Calu3 (cell line): ENCODE measurements at regions not wholly inside any gene's neighbourhood (a gene's known extent, or its start where the extent isn't known, plus 50 kb on each side); places are given as distances from the start of the nearest gene placed in this dataset.
A peak's percentile ranks its signal among the peaks of the same experiment; 100 is the strongest.

Experiments used
- BruUV-seq: library from RNA; stranded (reverse); fragments of 400-500 nt; replicated peaks from 2 replicates; lab custom pipeline; 2021; lab: Mats Ljungman, UMichigan
- CTCF ChIA-PET: fragments of 300-600 bp; sonication (Branson Sonifier 250); formaldehyde crosslinking; loops from one replicate; lab custom pipeline; 2022; ENCODE audit warnings: antibody characterized with exemption; lab: Charles Lee
- DNase-seq: peaks from one replicate; pipeline ENCODE4 v3.0.0; 2022
- H3K27ac Mint-ChIP-seq: one replicate; pipeline ENCODE4 v1.8.0; 2022; ENCODE audit warnings: mixed read lengths; ENCODE audit not compliant: unreplicated experiment
- H3K27me3 Mint-ChIP-seq: one replicate; pipeline ENCODE4 v1.8.0; 2022; ENCODE audit warnings: mixed read lengths; ENCODE audit not compliant: unreplicated experiment
- H3K36me3 Mint-ChIP-seq: one replicate; pipeline ENCODE4 v1.8.0; 2022; ENCODE audit warnings: mild to moderate bottlenecking, moderate library complexity, mixed read lengths; ENCODE audit not compliant: insufficient read depth, unreplicated experiment
- H3K4me1 Mint-ChIP-seq: one replicate; pipeline ENCODE4 v1.8.0; 2022; ENCODE audit warnings: mild to moderate bottlenecking, low read depth, mixed read lengths; ENCODE audit not compliant: unreplicated experiment
- H3K4me3 Mint-ChIP-seq: one replicate; pipeline ENCODE4 v1.8.0; 2022; ENCODE audit warnings: mild to moderate bottlenecking, low read depth, moderate library complexity, mixed read lengths; ENCODE audit not compliant: unreplicated experiment
- H3K9me3 Mint-ChIP-seq: one replicate; pipeline ENCODE4 v1.8.0; 2022; ENCODE audit warnings: low read depth, mixed read lengths; ENCODE audit not compliant: unreplicated experiment
- CTCF ChIP-seq: fragments of 200-600 bp; IDR thresholded peaks from one replicate; pipeline ENCODE4 v1.8.0; 2022; ENCODE audit warnings: antibody characterized with exemption; ENCODE audit not compliant: unreplicated experiment
- intact Hi-C: fragments of 100-400 bp; cut with micrococcal nuclease; formaldehyde crosslinking; loops from one replicate; pipeline ENCODE4 v1.10.0; 2022; ENCODE audit not compliant: unreplicated experiment

GRCh38 chr1:98034505-98034904, 113.7 kb upstream of the DPYD start:
- DNase-seq, result no peak
- Mint-ChIP-seq H3K27ac (no peak overlapping the region), H3K4me1 (peaks cover 22% of the 10 kb centered on the region), H3K36me3 (no peaks in the 10 kb centered on the region), H3K9me3 (no peaks in the 10 kb centered on the region), H3K4me3 (no peak overlapping the region), H3K27me3 (no peaks in the 10 kb centered on the region)
- BruUV-seq, result no TSS peak
- CTCF ChIA-PET, result no interaction called here
- TF ChIP-seq CTCF, result no peak
- intact Hi-C loops, result no loop called here

- no peaks in the 10 kb centered on the region for H3K27me3 Mint-ChIP-seq
- H3K36me3 Mint-ChIP-seq, result no peaks in the 10 kb centered on the region
- CTCF ChIA-PET, result no interaction called here
- H3K4me1 Mint-ChIP-seq, result peaks cover 22% of the 10 kb centered on the region
- TF ChIP-seq CTCF, result no peak
- intact Hi-C loops, result no loop called here
- H3K27ac Mint-ChIP-seq, result no peak overlapping the region
- H3K9me3 Mint-ChIP-seq, result no peaks in the 10 kb centered on the region
- H3K4me3 Mint-ChIP-seq, result no peak overlapping the region
- no TSS peak for BruUV-seq
- DNase-seq, result no peak
These were observed 112.1 kb upstream of the DPYD start for GRCh38 chr1:98032958-98033357.

GRCh38 chr1:98030976-98031375, 110.1 kb upstream of the DPYD start:
- Mint-ChIP-seq H3K36me3 (no peaks in the 10 kb centered on the region), H3K27ac (no peak overlapping the region), H3K4me3 (peak overlapping the region; percentile 28), H3K27me3 (no peaks in the 10 kb centered on the region), H3K4me1 (peaks cover 22% of the 10 kb centered on the region), H3K9me3 (no peaks in the 10 kb centered on the region)
- no peak for TF ChIP-seq CTCF
- BruUV-seq, result no TSS peak
- no peak for DNase-seq
- CTCF ChIA-PET, result no interaction called here
- intact Hi-C loops, result no loop called here

GRCh38 chr1:98030483-98030882, 109.6 kb upstream of the DPYD start:
- Mint-ChIP-seq H3K36me3 (no peaks in the 10 kb centered on the region), H3K4me1 (peaks cover 22% of the 10 kb centered on the region), H3K27me3 (no peaks in the 10 kb centered on the region), H3K9me3 (no peaks in the 10 kb centered on the region), H3K4me3 (peak overlapping the region; percentile 28), H3K27ac (no peak overlapping the region)
- TF ChIP-seq CTCF, result no peak
- BruUV-seq, result no TSS peak
- no peak for DNase-seq
- CTCF ChIA-PET, result no interaction called here
- intact Hi-C loops, result no loop called here
